HAP-1 (cell line): ENCODE measurements at regions not wholly inside any gene's neighbourhood (a gene's known extent, or its start where the extent isn't known, plus 50 kb on each side); places are given as distances from the start of the nearest gene placed in this dataset.
"Not testable (repeated sequence)": the region's sequence is repeated elsewhere in the genome, so short reads cannot be mapped to it uniquely, and the experiment has no call there.

Experiments
- DNase-seq, 2 experiments: peaks; one replicate each; pipeline ENCODE4 v3.0.0-alpha.2; 2016 to 2020; ENCODE audit warnings: low spot score in 2 of 2
- H3K27me3 ChIP-seq: fragments of 250-450 bp; sonication (Bioruptor Pico); 2 replicates; pipeline ENCODE4 v1.5.1; 2020; ENCODE audit warnings: low read depth, mild to moderate bottlenecking, moderate library complexity
- H3K36me3 ChIP-seq: fragments of 250-450 bp; sonication (Bioruptor Pico); replicated peaks from 2 replicates; pipeline ENCODE4 v1.5.1; 2020; ENCODE audit warnings: mild to moderate bottlenecking
- H3K4me1 ChIP-seq: fragments of 250-450 bp; sonication (Bioruptor Pico); 2 replicates; pipeline ENCODE4 v1.5.1; 2020; ENCODE audit warnings: mild to moderate bottlenecking
- H3K4me3 ChIP-seq: fragments of 250-450 bp; sonication (Bioruptor Pico); 2 replicates; pipeline ENCODE4 v1.5.1; 2020; ENCODE audit warnings: mild to moderate bottlenecking, moderate library complexity
- H3K9me3 ChIP-seq: fragments of 250-450 bp; sonication (Bioruptor Pico); 2 replicates; pipeline ENCODE4 v1.5.1; 2020; ENCODE audit warnings: mild to moderate bottlenecking, moderate library complexity
- in situ Hi-C: fragments of 300-500 bp; cut with MboI; formaldehyde crosslinking; loops from 3 replicates; pipeline ENCODE4 v1.14.3; 2020; ENCODE audit warnings: low sequenced_read_pairs, inconsistent platforms, mixed read lengths

GRCh38 chr2:193072647-193073046, 877.9 kb upstream of the TMEFF2 start:
- DNase-seq: no peak
- H3K9me3 ChIP-seq: 0 out of 2 replicates have a peak, but pooled peaks cover 2% of the 10 kb centered on the region
- no peak overlapping the region for H3K4me3 ChIP-seq
- H3K4me1 ChIP-seq: no peaks in the 10 kb centered on the region
- in situ Hi-C loops: no loop called here
- H3K27me3 ChIP-seq: no peaks in the 10 kb centered on the region
- H3K36me3 ChIP-seq: no peaks in the 10 kb centered on the region

- H3K4me1 ChIP-seq, in situ Hi-C loops, H3K27me3 ChIP-seq, DNase-seq, H3K9me3 ChIP-seq, H3K4me3 ChIP-seq, H3K36me3 ChIP-seq: not testable (repeated sequence)
Measured at GRCh38 chr2:193025556-193025955, 830.8 kb upstream of the TMEFF2 start.

GRCh38 chr2:193024791-193025190, 830.1 kb upstream of the TMEFF2 start:
- in situ Hi-C loops: no loop called here
- no peaks in the 10 kb centered on the region for H3K27me3 ChIP-seq
- no peak for DNase-seq

GRCh38 chr2:193011870-193012269, 817.1 kb upstream of the TMEFF2 start:
- in situ Hi-C loops: no loop called here
- H3K36me3 ChIP-seq: no peaks in the 10 kb centered on the region
- DNase-seq: no peak
- H3K4me3 ChIP-seq: no peak overlapping the region
- no peaks in the 10 kb centered on the region for H3K9me3 ChIP-seq
- H3K27me3 ChIP-seq: no peaks in the 10 kb centered on the region
- no peaks in the 10 kb centered on the region for H3K4me1 ChIP-seq

More at GRCh38 chr2:193024791-193025190, 830.1 kb upstream of the TMEFF2 start:
- Histone ChIP-seq H3K4me1 (no peaks in the 10 kb centered on the region), H3K9me3 (no peaks in the 10 kb centered on the region), H3K4me3 (no peak overlapping the region), H3K36me3 (no peaks in the 10 kb centered on the region)

GRCh38 chr2:192993059-192993458, 798.3 kb upstream of the TMEFF2 start:
- H3K4me3 ChIP-seq: no peak overlapping the region
- in situ Hi-C loops: no loop called here
- H3K4me1 ChIP-seq: no peaks in the 10 kb centered on the region
- H3K9me3 ChIP-seq: no peaks in the 10 kb centered on the region
- H3K27me3 ChIP-seq: no peaks in the 10 kb centered on the region
- no peaks in the 10 kb centered on the region for H3K36me3 ChIP-seq
- no peak for DNase-seq

- Histone ChIP-seq H3K4me3 (no peak overlapping the region), H3K27me3 (no peaks in the 10 kb centered on the region), H3K4me1 (peaks cover 8% of the 10 kb centered on the region), H3K36me3 (no peaks in the 10 kb centered on the region), H3K9me3 (no peaks in the 10 kb centered on the region)
- peak in 1 of 2 experiments; percentile 17 for DNase-seq
- in situ Hi-C loops: no loop called here
Measured at GRCh38 chr2:192983173-192983572, 788.4 kb upstream of the TMEFF2 start.

GRCh38 chr2:192978395-192978794, 783.7 kb upstream of the TMEFF2 start:
- no peaks in the 10 kb centered on the region for H3K27me3 ChIP-seq
- H3K36me3 ChIP-seq: no peaks in the 10 kb centered on the region
- no peak for DNase-seq
- H3K9me3 ChIP-seq: no peaks in the 10 kb centered on the region
- H3K4me1 ChIP-seq: peaks cover 7% of the 10 kb centered on the region
- in situ Hi-C loops: no loop called here
- no peak overlapping the region for H3K4me3 ChIP-seq

- H3K36me3 ChIP-seq: no peaks in the 10 kb centered on the region
- no peak for DNase-seq
Measured at GRCh38 chr2:192971981-192972380, 777.2 kb upstream of the TMEFF2 start.

GRCh38 chr2:192969055-192969454, 774.3 kb upstream of the TMEFF2 start:
- no peaks in the 10 kb centered on the region for H3K36me3 ChIP-seq
- in situ Hi-C loops: no loop called here
- H3K4me1 ChIP-seq: no peaks in the 10 kb centered on the region
- DNase-seq: no peak
- no peak overlapping the region for H3K4me3 ChIP-seq
- H3K27me3 ChIP-seq: no peaks in the 10 kb centered on the region
- no peaks in the 10 kb centered on the region for H3K9me3 ChIP-seq

More at GRCh38 chr2:192971981-192972380, 777.2 kb upstream of the TMEFF2 start:
- Histone ChIP-seq H3K27me3 (no peaks in the 10 kb centered on the region), H3K9me3 (no peaks in the 10 kb centered on the region), H3K4me3 (no peak overlapping the region), H3K4me1 (no peaks in the 10 kb centered on the region)
- in situ Hi-C loops: no loop called here

GRCh38 chr2:192960945-192961344, 766.2 kb upstream of the TMEFF2 start:
- no peaks in the 10 kb centered on the region for H3K4me1 ChIP-seq
- H3K27me3 ChIP-seq: no peaks in the 10 kb centered on the region
- H3K4me3 ChIP-seq: no peak overlapping the region
- DNase-seq: no peak
- no peaks in the 10 kb centered on the region for H3K36me3 ChIP-seq
- H3K9me3 ChIP-seq: no peaks in the 10 kb centered on the region
- in situ Hi-C loops: no loop called here

- in situ Hi-C loops: not testable (repeated sequence)
Measured at GRCh38 chr2:192958615-192959014, 763.9 kb upstream of the TMEFF2 start.

GRCh38 chr2:192957425-192957824, 762.7 kb upstream of the TMEFF2 start:
- in situ Hi-C loops: no loop called here
- Histone ChIP-seq H3K4me3 (no peak overlapping the region), H3K27me3 (no peaks in the 10 kb centered on the region), H3K36me3 (no peaks in the 10 kb centered on the region), H3K9me3 (no peaks in the 10 kb centered on the region), H3K4me1 (no peaks in the 10 kb centered on the region)
- DNase-seq: no peak

More at GRCh38 chr2:192958615-192959014, 763.9 kb upstream of the TMEFF2 start:
- H3K9me3 ChIP-seq, DNase-seq, H3K27me3 ChIP-seq, H3K4me3 ChIP-seq, H3K36me3 ChIP-seq, H3K4me1 ChIP-seq: not testable (repeated sequence)

GRCh38 chr2:192953116-192953515, 758.4 kb upstream of the TMEFF2 start:
- H3K36me3 ChIP-seq: no peaks in the 10 kb centered on the region
- no peak for DNase-seq
- H3K9me3 ChIP-seq: no peaks in the 10 kb centered on the region
- no peak overlapping the region for H3K4me3 ChIP-seq
- no peaks in the 10 kb centered on the region for H3K4me1 ChIP-seq
- in situ Hi-C loops: no loop called here
- H3K27me3 ChIP-seq: no peaks in the 10 kb centered on the region

- Histone ChIP-seq H3K36me3 (no peaks in the 10 kb centered on the region), H3K9me3 (no peaks in the 10 kb centered on the region), H3K4me3 (no peak overlapping the region), H3K27me3 (no peaks in the 10 kb centered on the region), H3K4me1 (no peaks in the 10 kb centered on the region)
- no peak for DNase-seq
- in situ Hi-C loops: no loop called here
Measured at GRCh38 chr2:192952245-192952644, 757.5 kb upstream of the TMEFF2 start.

- no peaks in the 10 kb centered on the region for H3K27me3 ChIP-seq
- H3K36me3 ChIP-seq: no peaks in the 10 kb centered on the region
- H3K9me3 ChIP-seq: no peaks in the 10 kb centered on the region
Measured at GRCh38 chr2:192948316-192948715, 753.6 kb upstream of the TMEFF2 start.

More at GRCh38 chr2:192948316-192948715, 753.6 kb upstream of the TMEFF2 start:
- DNase-seq: no peak
- in situ Hi-C loops: no loop called here
- no peak overlapping the region for H3K4me3 ChIP-seq
- H3K4me1 ChIP-seq: no peaks in the 10 kb centered on the region
